Lung (tissue), 11 donors: ENCODE measurements at regions not wholly inside any gene's neighbourhood (a gene's known extent, or its start where the extent isn't known, plus 50 kb on each side); places are given as distances from the start of the nearest gene placed in this dataset.

ENCODE experiments used
- ATAC-seq: fragments of 200-7000 bp; cut with Tn5 transposase; one replicate; pipeline ENCODE4 v1.9.1; 2020; ENCODE audit warnings: moderate number of reproducible peaks; ENCODE audit not compliant: insufficient read depth, low FRiP score
- DNase-seq, 3 donors: peaks; one replicate each; pipeline ENCODE4 v3.0.0-alpha.2; 2013 to 2017
- H3K27ac ChIP-seq, 2 donors: one replicate each; pipeline ENCODE4 v1.5.1; 2013; ENCODE audit warnings: mild to moderate bottlenecking in 2 of 2, moderate library complexity in 2 of 2, control low read depth in 1 of 2, inconsistent platforms in 1 of 2, low read depth in 1 of 2, low read length in 1 of 2
- H3K27me3 ChIP-seq, 3 donors: one replicate each; pipeline ENCODE4 v1.5.1; 2013; ENCODE audit warnings: low read length in 2 of 3; ENCODE audit not compliant: control insufficient read depth in 3 of 3, insufficient read depth in 3 of 3
- H3K36me3 ChIP-seq, 4 donors: one replicate each; pipeline ENCODE4 v1.5.1; 2013; ENCODE audit warnings: low read length in 4 of 4, mild to moderate bottlenecking in 1 of 4, moderate library complexity in 1 of 4; ENCODE audit not compliant: control insufficient read depth in 4 of 4, insufficient read depth in 4 of 4
- H3K4me1 ChIP-seq, 5 donors: one replicate each; pipeline ENCODE4 v1.5.1; 2013; ENCODE audit warnings: low read length in 5 of 5, mild to moderate bottlenecking in 2 of 5, moderate library complexity in 1 of 5; ENCODE audit not compliant: control insufficient read depth in 5 of 5, insufficient read depth in 5 of 5
- H3K4me3 ChIP-seq: one replicate; pipeline ENCODE4 v1.5.1; 2013; ENCODE audit warnings: mild to moderate bottlenecking, control low read depth, moderate library complexity
- H3K9ac ChIP-seq, 2 donors: one replicate each; pipeline ENCODE4 v1.5.1; 2013; ENCODE audit warnings: low read length in 2 of 2, control low read depth in 1 of 2; ENCODE audit not compliant: insufficient read depth in 1 of 2
- H3K9me3 ChIP-seq, 4 donors: one replicate each; pipeline ENCODE4 v1.5.1; 2013; ENCODE audit warnings: low read length in 3 of 4, mild to moderate bottlenecking in 1 of 4, moderate library complexity in 1 of 4; ENCODE audit not compliant: control insufficient read depth in 4 of 4, insufficient read depth in 3 of 4
- WGBS, 2 donors: extraction: QIAGEN DNeasy Blood & Tissue Kit; methylation state at CpG; one replicate each; pipeline ENCODE4 v1.1.7; 2013; 5-methylcytosine and 5-hydroxymethylcytosine counted together
- TF ChIP-seq, protein P1 (sequence below): IDR thresholded peaks from 2 replicates; pipeline ENCODE4 v1.5.1; 2012; ENCODE audit warnings: mild to moderate bottlenecking; ENCODE audit errors: control extremely low read depth, extremely low read depth
- donor health status: control.
- donor health status: control.
- donor health status: Bipolar disorder and iron deficiency.
- donor health status: healthy.
- donor health status: DM: yes; HTN: yes; CAD: no.

DNA sequence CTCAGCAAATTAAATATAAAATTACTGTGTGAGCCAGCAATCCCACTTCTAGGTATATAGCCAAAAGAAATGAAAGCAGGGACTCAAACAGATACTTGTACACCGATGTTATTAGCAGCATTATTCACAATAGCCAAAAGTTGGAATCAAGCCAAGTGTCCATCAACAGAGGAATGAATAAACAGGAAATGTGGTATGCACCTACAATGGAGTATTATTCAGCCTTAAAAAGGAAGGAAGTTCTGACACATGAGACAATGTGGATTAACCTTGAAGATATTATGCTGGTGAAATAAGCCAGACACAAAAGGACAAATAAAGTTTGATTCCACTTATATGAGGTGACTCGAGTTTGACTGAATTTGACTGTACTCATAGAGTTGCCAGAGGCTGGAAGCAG lies 108.3 kb upstream of the DUSP21 start:
- Histone ChIP-seq H3K27me3 (peaks cover 0 to 17% (median 3%) of the 10 kb centered on the region in 3 donors), H3K36me3 (no peaks in the 10 kb centered on the region), H3K27ac (no peak overlapping the region), H3K4me3 (no peak overlapping the region), H3K4me1 (no peaks in the 10 kb centered on the region), H3K9me3 (peaks cover 0 to 3% (median 0%) of the 10 kb centered on the region in 4 donors), H3K9ac (no peak overlapping the region)
- DNase-seq (no peak), ATAC-seq (no peak)
- 67 to 71% methylated on average over 2 of the region's 2 CpGs for WGBS, 2 donors
- TF ChIP-seq, protein P1, sequence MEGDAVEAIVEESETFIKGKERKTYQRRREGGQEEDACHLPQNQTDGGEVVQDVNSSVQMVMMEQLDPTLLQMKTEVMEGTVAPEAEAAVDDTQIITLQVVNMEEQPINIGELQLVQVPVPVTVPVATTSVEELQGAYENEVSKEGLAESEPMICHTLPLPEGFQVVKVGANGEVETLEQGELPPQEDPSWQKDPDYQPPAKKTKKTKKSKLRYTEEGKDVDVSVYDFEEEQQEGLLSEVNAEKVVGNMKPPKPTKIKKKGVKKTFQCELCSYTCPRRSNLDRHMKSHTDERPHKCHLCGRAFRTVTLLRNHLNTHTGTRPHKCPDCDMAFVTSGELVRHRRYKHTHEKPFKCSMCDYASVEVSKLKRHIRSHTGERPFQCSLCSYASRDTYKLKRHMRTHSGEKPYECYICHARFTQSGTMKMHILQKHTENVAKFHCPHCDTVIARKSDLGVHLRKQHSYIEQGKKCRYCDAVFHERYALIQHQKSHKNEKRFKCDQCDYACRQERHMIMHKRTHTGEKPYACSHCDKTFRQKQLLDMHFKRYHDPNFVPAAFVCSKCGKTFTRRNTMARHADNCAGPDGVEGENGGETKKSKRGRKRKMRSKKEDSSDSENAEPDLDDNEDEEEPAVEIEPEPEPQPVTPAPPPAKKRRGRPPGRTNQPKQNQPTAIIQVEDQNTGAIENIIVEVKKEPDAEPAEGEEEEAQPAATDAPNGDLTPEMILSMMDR: no peak

- Histone ChIP-seq H3K4me3 (no peak overlapping the region), H3K4me1 (no peaks in the 10 kb centered on the region), H3K36me3 (no peaks in the 10 kb centered on the region), H3K9ac (no peak overlapping the region), H3K27ac (no peak overlapping the region), H3K9me3 (peaks cover 0 to 3% (median 0%) of the 10 kb centered on the region in 4 donors), H3K27me3 (peaks cover 0 to 20% (median 3%) of the 10 kb centered on the region in 3 donors)
- ATAC-seq (no peak), DNase-seq (no peak)
- TF ChIP-seq, protein P1: no peak
Measured at GRCh38 chrX:44733931-44734330, 109.9 kb upstream of the DUSP21 start.

DNA sequence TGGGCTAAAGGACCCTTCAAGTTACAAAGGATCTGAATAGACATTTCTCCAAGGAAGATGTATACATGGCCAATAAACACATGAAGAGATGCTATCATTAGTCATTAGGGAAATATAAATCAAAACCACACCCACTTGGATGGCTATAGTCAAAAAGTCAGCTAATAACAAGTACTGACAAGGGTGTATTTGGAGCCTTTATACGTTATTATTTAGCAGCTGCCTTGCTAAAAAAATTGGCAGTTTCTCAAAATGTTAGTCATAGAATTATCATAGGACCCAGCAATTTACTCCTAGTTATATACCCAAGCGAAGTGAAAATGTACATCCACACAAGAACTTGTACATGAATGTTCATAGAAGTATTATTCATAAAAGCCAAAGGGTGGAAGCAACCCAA lies 112.7 kb upstream of the DUSP21 start:
- Histone ChIP-seq H3K27me3 (peaks cover 0 to 23% (median 11%) of the 10 kb centered on the region in 3 donors), H3K9me3 (peaks cover 0 to 3% (median 0%) of the 10 kb centered on the region in 4 donors), H3K4me3 (no peak overlapping the region), H3K4me1 (no peaks in the 10 kb centered on the region), H3K27ac (no peak overlapping the region), H3K36me3 (no peaks in the 10 kb centered on the region), H3K9ac (no peak overlapping the region)
- DNase-seq (no peak), ATAC-seq (no peak)
- WGBS, 2 donors: 50 to 80% methylated on average over 2 of the region's 2 CpGs
- TF ChIP-seq, protein P1: no peak

DNA sequence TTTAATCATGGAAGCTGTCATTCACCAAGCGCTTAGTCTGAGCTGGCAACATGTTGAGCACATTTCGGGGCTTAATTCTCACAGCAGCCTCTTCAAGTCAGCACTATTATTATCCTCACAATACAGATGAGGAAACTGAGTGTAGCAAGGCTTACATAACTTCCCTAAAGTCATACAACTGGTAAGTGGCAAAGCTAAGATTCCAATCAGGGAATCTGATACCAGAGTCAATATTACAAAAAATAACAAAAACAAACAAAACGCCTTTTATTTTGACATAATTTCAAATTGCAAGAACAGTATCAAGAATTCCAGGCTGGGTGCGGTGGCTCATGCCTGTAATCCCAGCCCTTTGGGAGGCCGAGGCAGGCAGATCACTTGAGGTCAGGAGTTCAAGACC lies 120.4 kb upstream of the DUSP21 start:
- DNase-seq (no peak), ATAC-seq (no peak)
- TF ChIP-seq, protein P1: no peak
- 88 to 90% methylated on average over 5 of the region's 5 CpGs for WGBS, 2 donors
- Histone ChIP-seq H3K9ac (no peak overlapping the region), H3K4me3 (no peak overlapping the region), H3K4me1 (no peaks in the 10 kb centered on the region), H3K27me3 (peaks cover 0 to 17% (median 8%) of the 10 kb centered on the region in 3 donors), H3K9me3 (no peaks in the 10 kb centered on the region), H3K36me3 (no peaks in the 10 kb centered on the region), H3K27ac (no peak overlapping the region)
